HG03196 (cell line): ENCODE measurements at regions not wholly inside any gene's neighbourhood (a gene's known extent, or its start where the extent isn't known, plus 50 kb on each side); places are given as distances from the start of the nearest gene placed in this dataset.
"Not testable (repeated sequence)": the region's sequence is repeated elsewhere in the genome, so short reads cannot be mapped to it uniquely, and the experiment has no call there.

Source experiments
- ATAC-seq: cut with Tn5 transposase; IDR thresholded peaks from one replicate; pipeline ENCODE4 v1.9.1; 2021; ENCODE audit not compliant: unreplicated experiment

DNA sequence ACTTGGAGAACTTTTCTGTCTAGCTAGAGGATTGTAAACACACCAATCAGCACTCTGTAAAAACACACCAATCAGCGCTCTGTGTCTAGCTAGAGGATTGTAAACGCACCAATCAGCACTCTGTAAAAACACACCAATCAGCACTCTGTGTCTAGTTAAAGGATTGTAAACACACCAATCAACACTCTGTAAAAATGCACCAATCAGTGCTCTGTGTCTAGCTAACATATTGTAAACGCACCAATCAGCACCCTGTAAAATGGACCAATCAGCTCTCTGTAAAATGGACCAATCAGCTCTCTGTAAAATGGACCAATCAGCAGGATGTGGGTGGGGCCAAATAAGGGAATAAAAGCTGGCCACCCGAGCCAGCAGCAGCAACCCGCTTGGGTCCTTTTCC is 91.1 kb upstream of the KRAS start:
- not testable (repeated sequence) for ATAC-seq

DNA sequence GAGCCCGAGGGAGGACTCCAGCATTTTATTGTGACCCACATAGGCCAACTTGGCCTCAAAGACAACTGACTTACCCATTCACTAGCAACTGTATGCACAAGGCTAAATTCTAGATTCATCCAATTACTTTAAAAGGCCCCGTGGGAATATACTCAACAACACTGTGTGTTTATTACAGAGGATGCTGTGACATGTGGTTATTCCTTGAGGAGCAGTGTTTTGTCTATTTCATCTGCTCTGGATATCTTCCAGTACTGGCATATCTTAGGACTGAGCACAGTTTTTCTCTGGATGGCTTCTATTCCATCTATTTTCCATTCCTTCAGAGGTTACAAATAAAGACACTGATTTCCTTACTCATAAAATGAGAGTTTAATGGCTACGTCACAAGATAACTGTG is 87.2 kb upstream of the KRAS start:
- ATAC-seq: no peak

DNA sequence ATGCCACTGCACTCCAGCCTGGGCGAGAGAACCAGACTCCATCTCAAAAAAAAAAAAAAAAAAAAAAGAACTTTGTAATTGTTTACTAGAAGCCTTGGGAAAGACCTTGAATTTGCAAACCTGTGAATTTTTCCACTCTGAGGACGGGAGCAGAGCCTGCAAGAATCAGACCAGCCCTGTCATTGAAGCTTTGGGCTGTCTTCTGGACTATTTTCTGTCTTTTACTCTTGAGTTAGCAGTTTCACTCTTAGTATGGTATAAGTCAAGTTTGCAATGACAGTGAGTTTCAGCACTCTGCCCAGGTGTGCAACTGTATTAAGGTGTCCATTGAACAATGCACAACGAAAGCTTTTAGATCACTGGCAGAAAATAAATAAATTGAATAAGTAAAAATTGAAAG is 81.4 kb upstream of the KRAS start:
- peak; percentile 69 for ATAC-seq

DNA sequence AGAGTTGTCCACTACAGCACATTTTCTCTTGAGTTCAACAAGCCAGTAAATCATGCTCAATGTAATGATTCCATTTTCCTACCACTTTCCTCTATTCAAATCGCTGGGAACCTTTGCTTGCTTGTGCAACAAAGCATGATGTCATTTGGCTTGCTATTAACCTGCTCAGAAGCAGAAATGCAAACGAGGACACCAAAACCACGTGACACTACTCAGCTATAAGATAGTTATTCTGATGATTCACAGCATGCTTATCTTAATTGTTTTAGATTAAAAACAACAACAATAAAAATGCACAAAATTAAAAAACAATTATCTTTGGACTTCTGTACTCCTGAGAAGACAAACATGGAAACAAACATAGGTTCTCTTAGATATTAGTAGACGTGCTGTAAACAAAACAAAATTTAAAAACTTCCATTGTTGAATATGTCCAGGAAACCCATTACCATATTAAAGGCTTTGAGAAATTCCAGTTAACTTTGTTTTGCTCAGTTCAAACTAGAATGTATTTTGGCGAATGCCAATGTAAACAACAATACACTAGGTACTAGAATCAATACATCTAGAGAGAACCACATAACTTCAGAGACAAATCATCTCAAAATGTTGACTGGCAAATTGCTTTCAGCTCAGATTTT is 77.5 kb upstream of the KRAS start:
- no peak for ATAC-seq

DNA sequence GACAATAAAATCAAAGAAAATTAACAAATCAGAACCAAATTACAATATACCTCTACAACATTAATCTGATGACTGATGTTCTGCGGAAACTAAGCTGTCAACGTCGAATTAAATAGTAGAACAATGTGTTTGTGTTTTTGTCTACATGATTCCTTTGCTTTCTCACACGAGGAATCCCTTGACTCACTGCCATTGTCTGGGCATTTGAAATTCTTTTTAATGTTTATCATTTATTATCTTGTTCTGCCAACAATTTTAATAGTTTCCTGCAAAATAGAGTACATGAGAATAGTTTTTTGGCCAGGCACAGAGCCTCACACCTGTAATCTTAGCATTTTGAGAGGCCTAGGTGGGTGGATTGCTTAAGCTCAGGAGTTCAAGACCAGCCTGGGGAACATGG is 76.6 kb upstream of the KRAS start:
- ATAC-seq: no peak

DNA sequence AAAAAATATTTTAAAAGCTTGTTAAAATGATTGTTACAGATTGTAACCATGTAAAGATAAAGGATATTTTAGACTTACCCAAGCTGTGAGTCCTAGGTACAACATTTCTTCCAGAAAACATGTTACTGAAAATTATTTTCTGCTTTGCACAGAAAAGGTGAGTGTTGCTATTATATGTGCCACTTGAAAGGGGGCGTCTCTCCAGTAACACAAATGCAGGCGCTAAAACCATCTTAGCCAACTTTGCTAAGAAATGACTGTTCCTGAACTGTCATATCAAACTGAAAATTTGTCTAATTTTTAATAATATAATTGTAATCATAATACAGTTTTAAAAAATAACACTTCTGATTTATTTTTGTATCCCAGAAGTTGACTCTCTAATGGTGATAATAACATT is 75.6 kb upstream of the KRAS start:
- ATAC-seq: no peak

DNA sequence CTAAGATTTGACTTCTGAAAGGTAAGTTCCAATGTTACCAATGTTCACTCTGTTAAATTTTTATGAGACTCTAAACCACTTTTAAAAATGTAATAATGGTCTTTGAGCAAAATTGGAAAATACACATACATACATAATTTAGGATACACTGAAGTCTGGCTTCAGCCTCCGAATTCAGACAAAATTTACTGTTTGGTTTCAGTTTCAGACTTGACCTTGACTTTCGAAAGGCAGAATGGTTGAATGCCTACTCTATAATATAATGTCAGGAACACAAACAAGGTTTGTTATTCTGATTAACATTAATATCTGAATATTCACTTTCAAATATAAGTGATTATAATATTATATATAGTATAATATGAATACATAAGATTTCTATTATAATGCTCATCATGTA is 74.1 kb upstream of the KRAS start:
- ATAC-seq: no peak

DNA sequence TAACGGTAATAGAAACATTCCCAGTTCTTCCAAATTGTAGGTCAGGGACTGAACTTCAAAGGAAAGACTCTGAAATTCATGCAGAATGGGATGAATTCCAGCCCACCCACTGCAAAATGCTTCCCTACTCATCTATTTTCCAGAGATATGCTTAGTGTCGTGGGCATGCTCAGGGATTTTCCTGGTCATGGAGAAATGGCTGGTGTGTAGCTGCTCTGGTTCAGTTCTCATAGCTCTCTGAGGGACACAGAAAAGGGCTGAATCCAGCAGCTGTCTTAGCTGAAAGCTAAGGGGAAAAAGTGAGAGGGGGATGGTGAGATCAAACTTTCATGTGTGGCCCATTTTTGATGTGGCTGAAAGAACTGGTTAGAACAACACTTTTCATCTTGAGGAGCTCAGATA is 72.9 kb upstream of the KRAS start:
- ATAC-seq: no peak

DNA sequence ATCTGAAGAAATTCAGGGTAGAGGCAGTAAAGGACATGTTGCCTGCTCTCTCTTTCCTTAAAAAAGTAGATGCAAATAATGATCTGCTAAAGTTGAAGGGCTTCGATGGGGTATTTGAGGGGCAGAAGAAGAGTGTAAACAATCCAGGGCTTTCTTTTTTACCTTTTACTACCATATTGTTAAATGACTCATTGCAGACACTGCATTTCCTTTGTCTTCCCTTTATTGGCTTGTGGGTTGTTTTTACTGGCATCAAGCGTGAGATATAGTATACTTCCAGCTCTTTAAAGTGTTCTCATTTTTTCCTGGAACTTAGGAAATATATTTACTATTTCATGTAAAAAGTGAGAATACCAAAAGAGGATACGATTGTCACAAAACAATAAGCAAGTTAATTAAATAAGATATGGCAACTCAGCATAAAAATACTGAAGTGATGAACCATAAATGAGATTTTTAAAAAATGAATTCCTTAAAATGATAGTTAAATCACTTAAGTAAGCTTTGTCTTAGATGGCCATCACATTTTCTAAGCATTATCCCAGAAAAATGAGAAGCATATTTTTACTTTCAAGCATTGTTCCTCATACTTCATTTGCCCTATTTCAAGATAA is 72.3 kb upstream of the KRAS start:
- no peak for ATAC-seq

DNA sequence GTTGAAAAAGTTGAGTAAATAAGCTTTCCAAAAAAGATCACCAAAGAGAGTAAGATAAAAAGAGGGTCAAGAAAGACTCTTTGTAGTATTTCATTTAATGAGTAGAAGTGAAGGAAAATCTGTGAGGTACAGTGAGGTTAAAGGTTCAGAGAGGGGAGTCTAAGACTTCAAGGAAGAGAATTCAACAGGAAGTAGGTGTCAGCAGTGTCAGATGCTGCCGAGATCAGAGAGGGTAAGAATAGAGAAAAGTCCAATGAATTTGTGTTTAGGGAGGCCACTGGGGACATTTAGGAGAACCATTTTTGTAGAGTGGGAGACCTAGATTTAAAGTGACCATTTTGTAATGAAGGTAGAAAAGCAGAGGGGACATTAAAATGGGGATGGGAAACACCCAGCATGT is 71.6 kb upstream of the KRAS start:
- ATAC-seq: no peak

DNA sequence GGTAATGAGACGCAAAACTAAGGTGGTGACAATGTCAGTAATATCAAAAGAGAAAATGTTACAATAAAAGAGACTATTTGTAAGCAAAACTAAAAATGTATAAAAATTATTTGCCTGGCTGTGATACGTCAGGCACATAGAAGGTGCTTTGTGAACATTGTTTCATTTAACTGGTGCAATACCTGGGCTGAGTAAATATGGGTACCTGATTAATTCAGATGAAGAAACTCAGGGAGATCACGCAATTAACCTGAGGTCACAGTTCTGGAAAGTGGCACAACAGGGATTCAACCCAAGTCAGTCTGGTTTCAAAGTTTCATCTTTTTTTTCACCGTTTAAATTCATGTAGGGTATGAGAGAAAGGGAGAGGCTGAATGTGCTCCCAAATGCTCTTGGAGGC is 71.0 kb upstream of the KRAS start:
- ATAC-seq: no peak

DNA sequence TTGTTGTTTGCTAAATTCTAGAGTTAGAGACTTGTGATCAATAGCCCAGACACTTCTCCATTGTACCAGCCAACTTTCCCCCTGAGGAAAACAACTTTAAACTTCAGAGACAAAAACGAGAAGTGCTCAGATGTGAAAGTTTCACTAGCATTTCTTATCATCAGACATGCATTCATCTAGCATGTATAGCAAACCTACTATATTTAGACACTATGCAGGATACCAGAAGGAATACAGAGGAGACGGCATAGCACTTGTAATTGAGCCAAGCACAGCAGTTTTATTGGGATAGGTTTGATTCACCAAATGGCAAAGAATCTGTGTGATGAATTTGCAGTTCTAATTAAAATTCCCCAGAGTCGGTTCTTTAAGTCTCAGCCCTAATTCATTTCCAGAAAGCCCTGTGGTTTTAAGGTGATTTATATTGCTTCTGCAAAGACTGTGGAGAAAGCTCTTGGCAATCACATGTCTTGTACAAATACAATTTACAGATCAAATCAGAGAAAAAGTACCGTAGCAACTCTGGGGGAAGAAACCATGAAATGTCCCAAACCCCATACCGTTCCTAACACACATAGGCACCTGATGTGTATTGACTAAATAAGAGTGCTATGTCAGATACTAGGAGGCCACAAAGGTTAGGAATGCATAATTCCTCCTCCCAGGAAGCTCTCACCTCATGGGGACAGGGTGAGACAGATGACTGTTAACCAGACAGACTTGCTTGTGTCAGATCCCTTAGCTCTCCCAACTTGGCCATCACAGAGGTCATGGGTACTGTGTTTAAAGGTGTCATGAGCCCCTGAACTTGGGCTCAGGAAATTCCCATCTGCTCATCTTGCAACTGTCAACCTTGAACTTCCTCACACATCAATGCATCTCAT is 69.6 kb upstream of the KRAS start:
- peak; percentile 60 for ATAC-seq

DNA sequence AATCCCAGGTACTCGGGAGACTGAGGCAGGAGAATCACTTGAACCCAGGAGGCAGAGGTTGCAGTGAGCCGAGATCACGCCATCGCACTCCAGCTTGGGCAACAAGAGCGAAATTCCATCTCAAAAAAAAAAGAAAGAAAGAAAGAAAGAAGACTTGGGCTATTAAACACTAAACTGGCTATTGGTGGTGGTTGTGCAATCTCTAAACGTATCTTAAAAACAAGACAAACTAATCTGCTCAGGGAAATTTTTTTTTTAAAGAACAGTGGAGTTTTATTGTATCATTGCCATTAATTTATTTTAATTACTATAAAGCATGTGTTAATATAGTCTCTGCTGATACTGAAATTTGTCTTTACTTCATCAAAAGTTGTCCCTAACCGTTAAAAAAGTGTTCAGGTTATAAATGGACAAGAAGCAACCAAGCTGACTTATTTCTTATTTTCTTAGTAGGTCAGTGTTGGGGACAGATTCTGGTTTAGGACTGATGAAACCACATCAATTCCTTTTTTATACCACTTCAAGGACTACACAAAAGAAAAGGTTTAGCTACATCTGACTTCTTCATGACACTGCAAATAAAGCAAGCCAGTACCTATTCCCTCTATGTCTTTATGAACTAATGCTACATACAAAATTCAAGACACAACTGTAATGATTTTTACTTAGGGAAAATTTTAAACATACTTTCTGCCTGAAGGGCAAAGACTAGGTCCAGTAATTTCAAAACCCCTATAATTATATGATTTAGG is 68.7 kb upstream of the KRAS start:
- ATAC-seq: no peak

DNA sequence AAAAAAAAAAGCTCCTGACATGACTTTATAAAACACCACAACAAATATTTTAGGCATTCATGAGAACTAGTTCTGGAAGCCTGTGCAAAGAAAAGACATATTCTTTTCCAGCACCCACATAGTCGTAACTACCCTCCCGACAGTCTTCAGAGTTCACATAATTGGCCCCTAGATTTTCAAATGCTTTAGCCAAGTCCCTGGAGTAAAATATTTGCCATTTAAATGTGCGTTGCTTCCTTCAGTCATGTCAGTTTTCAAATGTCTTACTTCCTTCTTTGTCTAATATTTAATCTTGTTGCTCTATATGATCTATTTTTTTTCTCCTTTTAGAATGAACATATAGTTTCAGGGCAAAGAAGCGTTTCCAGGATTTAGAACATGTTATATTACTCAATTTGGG is 66.8 kb upstream of the KRAS start:
- ATAC-seq: no peak

DNA sequence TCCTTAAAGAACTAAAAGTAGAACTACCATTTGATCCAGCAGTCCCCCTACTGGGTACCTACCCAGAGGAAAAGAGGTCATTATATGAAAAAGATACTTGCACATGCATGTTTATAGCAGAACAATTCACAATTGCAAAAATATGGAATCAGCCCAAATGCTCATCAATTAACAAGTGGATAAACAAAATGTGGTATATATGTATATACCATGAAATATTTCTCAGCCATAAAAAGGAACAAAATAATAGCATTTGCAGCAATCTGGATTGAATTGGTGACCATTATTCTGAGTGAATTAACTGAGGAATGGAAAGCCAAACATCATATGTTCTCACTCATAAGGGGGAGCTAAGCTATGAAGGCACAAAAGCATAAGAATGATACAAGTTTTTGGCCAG is 64.7 kb upstream of the KRAS start:
- ATAC-seq: no peak

DNA sequence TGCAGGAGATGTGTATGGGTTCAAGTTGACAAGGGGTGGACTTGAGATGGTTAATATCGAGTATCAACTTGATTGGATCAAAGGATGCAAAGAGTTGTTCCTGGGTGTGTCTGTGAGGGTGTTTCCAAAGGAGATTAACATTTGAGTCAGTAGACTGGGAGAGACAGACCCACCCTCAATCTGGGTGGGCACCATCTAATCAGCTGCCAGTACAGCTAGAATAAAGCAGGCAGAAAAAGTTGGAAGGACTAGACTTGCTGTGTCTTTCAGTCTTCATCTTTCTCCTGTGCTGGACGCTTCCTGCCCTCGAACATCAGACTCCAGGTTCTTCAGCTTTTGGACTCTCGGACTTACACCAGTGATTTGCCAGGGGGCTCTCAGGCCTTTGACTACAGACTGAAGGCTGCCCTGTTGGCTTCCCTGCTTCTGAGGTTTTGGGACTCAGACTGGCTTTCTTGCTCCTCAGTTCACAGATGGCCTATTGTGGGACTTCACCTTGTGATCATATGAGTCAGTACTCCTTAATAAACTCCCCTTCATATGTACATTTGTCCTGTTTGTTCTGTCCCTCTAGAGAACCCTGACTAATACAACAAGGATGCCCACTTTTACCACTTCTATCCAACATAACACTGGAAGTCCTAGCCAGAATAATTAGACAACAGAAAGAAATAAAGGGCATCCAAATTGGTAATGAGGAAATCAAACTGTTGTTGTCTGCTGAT is 62.7 kb upstream of the KRAS start:
- not testable (repeated sequence) for ATAC-seq

DNA sequence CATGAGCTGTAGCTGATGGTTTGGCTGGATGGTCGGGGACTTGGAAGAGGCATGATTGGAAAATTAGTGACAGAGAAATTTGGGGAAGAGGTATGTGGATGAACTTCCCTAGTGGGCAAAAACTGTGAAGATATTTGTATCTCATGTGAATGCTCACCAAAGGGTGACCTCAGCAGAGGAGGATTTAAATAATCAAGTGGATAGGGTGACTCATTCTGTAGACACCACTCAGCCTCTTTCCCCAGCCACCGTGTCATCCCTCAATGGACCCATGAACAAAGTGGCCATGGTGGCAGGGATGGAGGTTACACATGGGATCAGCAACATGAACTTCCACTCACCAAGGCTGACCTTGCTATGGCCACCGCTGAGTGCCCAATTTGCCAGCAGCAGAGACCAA is 60.8 kb upstream of the KRAS start:
- ATAC-seq: no peak

DNA sequence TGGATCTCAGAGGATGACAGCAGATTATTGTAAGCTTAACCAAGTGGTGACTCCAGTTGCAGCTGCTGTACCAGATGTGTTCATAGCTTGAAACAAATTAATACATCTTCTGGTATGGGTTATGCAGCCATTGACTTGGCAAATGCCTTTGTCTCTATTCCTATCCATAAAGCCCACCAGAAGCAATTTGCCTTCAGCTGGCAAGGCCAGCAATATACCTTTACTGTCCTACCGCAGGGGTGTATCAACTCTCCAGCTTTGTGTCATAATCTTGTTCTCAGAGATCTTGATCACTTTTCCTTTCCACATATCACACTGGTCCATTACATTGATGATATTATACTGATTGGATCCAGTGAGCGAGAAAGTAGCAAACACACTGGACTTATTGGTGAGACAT is 59.3 kb upstream of the KRAS start:
- ATAC-seq: not testable (repeated sequence)

DNA sequence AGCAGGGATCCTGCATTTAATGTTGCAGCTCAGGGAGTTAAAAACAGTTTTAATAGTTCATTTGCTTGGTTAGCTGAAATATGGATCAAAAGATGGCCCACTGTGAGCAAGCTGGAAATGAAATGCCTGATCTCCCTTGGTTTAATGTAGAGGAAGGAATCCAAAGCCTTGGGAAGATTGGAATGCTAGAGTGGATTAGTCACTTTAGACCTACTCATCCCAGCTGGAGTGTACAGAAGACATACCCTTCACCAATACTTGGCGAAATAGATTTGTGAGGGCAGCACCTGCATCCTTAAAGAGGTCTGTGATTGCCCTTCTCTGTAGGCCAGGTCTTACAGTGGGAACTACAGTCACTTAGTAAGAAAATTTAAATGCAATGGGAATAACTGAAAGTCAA is 58.0 kb upstream of the KRAS start:
- ATAC-seq: no peak

DNA sequence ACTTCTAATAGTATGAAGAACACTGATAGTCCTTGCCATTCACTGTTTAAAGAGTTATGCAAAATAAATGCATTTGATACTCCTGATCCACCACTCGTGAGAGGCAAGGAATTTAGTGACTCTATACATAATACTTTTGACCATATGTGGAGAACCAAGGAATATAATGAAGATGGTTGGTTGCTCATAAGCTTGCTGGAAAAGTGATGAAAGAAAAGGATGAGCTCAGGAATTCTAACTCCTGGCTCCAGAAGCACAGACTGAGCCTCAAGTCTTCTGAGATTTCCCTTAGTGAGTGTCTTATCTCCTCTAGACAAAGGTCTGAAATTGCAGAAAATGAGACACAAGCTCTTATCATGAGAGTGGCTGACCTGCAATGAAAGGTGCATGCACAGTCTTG is 57.1 kb upstream of the KRAS start:
- no peak for ATAC-seq

DNA sequence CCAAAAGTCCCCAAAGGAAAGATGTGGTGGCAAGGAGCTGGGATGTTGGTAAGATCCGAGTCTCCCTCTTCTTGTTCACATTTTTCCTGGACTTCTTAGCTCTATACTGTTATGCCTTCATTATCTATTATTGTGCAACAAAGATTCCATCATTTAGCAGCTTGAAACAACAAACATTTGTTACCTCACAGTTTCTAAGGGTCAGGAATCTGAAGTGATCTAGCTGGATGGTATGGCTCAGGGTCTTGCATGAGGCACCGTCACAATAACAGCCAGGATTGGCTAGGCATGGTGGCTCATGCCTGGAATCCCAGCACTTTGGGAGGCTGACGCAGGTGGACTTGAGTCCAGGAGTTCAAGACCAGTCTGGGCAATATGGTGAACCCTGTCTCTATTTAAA is 51.1 kb upstream of the KRAS start:
- ATAC-seq: no peak
